HepG2 (cell line): ENCODE measurements at regions not wholly inside any gene's neighbourhood (a gene's known extent, or its start where the extent isn't known, plus 50 kb on each side); places are given as distances from the start of the nearest gene placed in this dataset.

Experiments
- ATAC-seq: fragments of 200-7000 bp; cut with Tn5 transposase; 3 replicates; pipeline ENCODE4 v1.9.1; 2020; ENCODE audit warnings: mild to moderate bottlenecking, moderate library complexity
- BruUV-seq: library from RNA; stranded (reverse); fragments of 400-500 nt; replicated peaks from 2 replicates; lab custom pipeline; 2021; lab: Mats Ljungman, UMichigan
- CTCF ChIA-PET: fragments of 300-600 bp; formaldehyde crosslinking; extraction: SDS; loops from one replicate; lab custom pipeline; 2021; ENCODE audit warnings: low total read pairs, inconsistent platforms, low intra/inter-chr PET ratio; lab: Yijun Ruan, JAX
- POLR2A ChIA-PET: fragments of 350-600 bp; sonication (Branson Sonifier 250); formaldehyde crosslinking; loops from one replicate; lab custom pipeline; 2020; ENCODE audit warnings: antibody characterized with exemption, inconsistent platforms; lab: Yijun Ruan, JAX
- DNase-seq: peaks from one replicate; pipeline ENCODE4 v3.0.0-alpha.2; 2015; ENCODE audit warnings: low spot score
- FAIRE-seq: peaks from 3 replicates; lab custom pipeline; 2011; peaks lifted over from hg19 to GRCh38; lab: Jason Lieb, UNC
- H2AFZ ChIP-seq: one replicate; pipeline ENCODE4 v1.6.1; 2011; ENCODE audit warnings: low read length, inconsistent platforms
- H3K27ac ChIP-seq: fragments of 300-600 bp; 3 replicates; pipeline ENCODE4 v1.8.0; 2011; ENCODE audit warnings: mixed run types, mild to moderate bottlenecking, mixed read lengths, low read length, inconsistent platforms; ENCODE audit not compliant: insufficient read depth; ENCODE audit errors: extremely low read length
- H3K27me3 ChIP-seq, 2 experiments: fragments of 200-600 bp in 1 of 2; 2 replicates in 1 of 2; 3 replicates in 1 of 2; pipeline versions ENCODE4 v1.6.0 to v1.8.0; 2011; ENCODE audit warnings: low read length in 2 of 2, mild to moderate bottlenecking in 2 of 2, moderate library complexity in 2 of 2, inconsistent platforms in 1 of 2; ENCODE audit not compliant: insufficient read depth in 2 of 2, control insufficient read depth in 1 of 2
- H3K36me3 ChIP-seq, 2 experiments: fragments of 200-600 bp in 1 of 2; replicated peaks in 1 of 2; 2 replicates in 1 of 2; 3 replicates in 1 of 2; pipeline versions ENCODE4 v1.5.1 to v1.8.0; 2011; ENCODE audit warnings: low read length in 2 of 2, inconsistent platforms in 1 of 2; ENCODE audit not compliant: insufficient read depth in 2 of 2, control insufficient read depth in 1 of 2
- H3K4me1 ChIP-seq: 2 replicates; pipeline ENCODE4 v1.5.1; 2012; ENCODE audit warnings: low read length, inconsistent platforms; ENCODE audit not compliant: insufficient read depth
- H3K4me2 ChIP-seq: 2 replicates; pipeline ENCODE4 v1.6.0; 2011; ENCODE audit warnings: low read depth, low read length, inconsistent platforms
- H3K4me3 ChIP-seq, 3 experiments: fragments of 200-600 bp in 1 of 3; sonication (generic), shearing (Covaris generic) in 1 of 3; replicated peaks in 1 of 3; 2 replicates each; pipeline ENCODE4 v1.5.1; 2011 to 2016; ENCODE audit warnings: low read length in 3 of 3, inconsistent platforms in 2 of 3, low read depth in 2 of 3, mild to moderate bottlenecking in 2 of 3, control low read depth in 1 of 3, mixed read lengths in 1 of 3; ENCODE audit not compliant: insufficient read depth in 1 of 3
- H3K79me2 ChIP-seq: one replicate; pipeline ENCODE4 v1.6.1; 2011; ENCODE audit warnings: low read length, inconsistent platforms; ENCODE audit not compliant: insufficient read depth
- H3K9ac ChIP-seq: 2 replicates; pipeline ENCODE4 v1.6.0; 2011; ENCODE audit warnings: mild to moderate bottlenecking, low read depth, low read length, inconsistent platforms; ENCODE audit not compliant: insufficient read depth
- H3K9me3 ChIP-seq: 2 replicates; pipeline ENCODE4 v1.5.1; 2012; ENCODE audit warnings: mild to moderate bottlenecking, low read length
- H4K20me1 ChIP-seq: 2 replicates; pipeline ENCODE4 v1.6.0; 2011; ENCODE audit warnings: inconsistent platforms, mild to moderate bottlenecking, low read length, moderate library complexity; ENCODE audit not compliant: insufficient read depth
- BORCS8-MEF2B ChIP-seq: sonication (generic); formaldehyde crosslinking; IDR thresholded peaks from 2 replicates; pipeline ENCODE4 v1.8.0; 2022; ENCODE audit warnings: mild to moderate bottlenecking, missing genetic modification reagents
- FOXK1 ChIP-seq: sonication (generic); formaldehyde crosslinking; IDR thresholded peaks from 2 replicates; pipeline ENCODE4 v1.4.0; 2020; ENCODE audit warnings: low read depth, missing genetic modification reagents, borderline replicate concordance
- GABPB1 ChIP-seq: IDR thresholded peaks from 2 replicates; pipeline ENCODE4 v1.6.1; 2016; ENCODE audit warnings: mild to moderate bottlenecking, missing genetic modification reagents, moderate library complexity, missing compliant biosample characterization
- JUND ChIP-seq: sonication (generic); formaldehyde crosslinking; IDR thresholded peaks from 2 replicates; pipeline ENCODE4 v1.8.0; 2022; ENCODE audit warnings: mild to moderate bottlenecking, missing genetic modification reagents
- MZF1 ChIP-seq: sonication (generic); formaldehyde crosslinking; IDR thresholded peaks from 2 replicates; pipeline ENCODE4 v1.8.1; 2023; ENCODE audit warnings: mild to moderate bottlenecking, missing genetic modification reagents, borderline replicate concordance
- NFE2 ChIP-seq: sonication (generic); formaldehyde crosslinking; IDR thresholded peaks from 2 replicates; pipeline ENCODE4 v1.4.0; 2020; ENCODE audit warnings: missing genetic modification reagents
- RELA ChIP-seq: sonication (generic); formaldehyde crosslinking; IDR thresholded peaks from 2 replicates; pipeline ENCODE4 v1.4.0; 2020; ENCODE audit warnings: missing genetic modification reagents
- TEAD3 ChIP-seq: optimal IDR thresholded peaks from 2 replicates; pipeline ENCODE3; 2016; ENCODE audit warnings: borderline replicate concordance
- TEF ChIP-seq: sonication (generic); formaldehyde crosslinking; IDR thresholded peaks from 2 replicates; pipeline ENCODE4 v1.5.0; 2020; ENCODE audit warnings: missing genetic modification reagents
- YY1 ChIP-seq: IDR thresholded peaks from 2 replicates; pipeline ENCODE4 v1.6.1; 2011; ENCODE audit warnings: low read length, low read depth, moderate library complexity, mild to moderate bottlenecking; ENCODE audit not compliant: insufficient read depth, insufficient replicate concordance
- ZNF180 ChIP-seq: sonication (generic); formaldehyde crosslinking; IDR thresholded peaks from 2 replicates; pipeline ENCODE4 v1.4.0; 2020; ENCODE audit warnings: low read depth, missing genetic modification reagents, borderline replicate concordance
- ZNF253 ChIP-seq: sonication (generic); formaldehyde crosslinking; IDR thresholded peaks from 2 replicates; pipeline ENCODE4 v1.8.0; 2022; ENCODE audit warnings: mild to moderate bottlenecking, missing genetic modification reagents, borderline replicate concordance
- ZNF335 ChIP-seq: sonication (generic); formaldehyde crosslinking; IDR thresholded peaks from 2 replicates; pipeline ENCODE4 v1.4.0; 2020; ENCODE audit warnings: missing genetic modification reagents
- ZNF557 ChIP-seq: sonication (generic); formaldehyde crosslinking; IDR thresholded peaks from 2 replicates; pipeline ENCODE4 v1.4.0; 2020; ENCODE audit warnings: missing genetic modification reagents
- ZNF660 ChIP-seq: sonication (generic); formaldehyde crosslinking; IDR thresholded peaks from 2 replicates; pipeline ENCODE4 v1.5.1; 2020; ENCODE audit warnings: mild to moderate bottlenecking, low read depth, missing genetic modification reagents, borderline replicate concordance
- WGBS: methylation state at CpG from one replicate; pipeline ENCODE4 v1.1.6; 2017; ENCODE audit warnings: low lambda C conversion rate; 5-methylcytosine and 5-hydroxymethylcytosine counted together
- in situ Hi-C: cut with HindIII; loops from 2 replicates; pipeline ENCODE4 v1.10.0; 2017; ENCODE audit warnings: low pct_unique_long_range_greater_than_20kb; ENCODE audit not compliant: extremely low pct_ligation_motif_present
- intact Hi-C: fragments of 100-400 bp; cut with micrococcal nuclease; formaldehyde crosslinking; loops from one replicate; pipeline ENCODE4 v1.10.0; 2022; ENCODE audit not compliant: unreplicated experiment
- TF ChIP-seq, protein P1 (sequence below): sonication (generic); formaldehyde crosslinking; IDR thresholded peaks from 2 replicates; pipeline ENCODE4 v1.8.1; 2023; ENCODE audit warnings: missing genetic modification reagents, inconsistent platforms, borderline replicate concordance
- TF ChIP-seq, protein P2 (sequence below): sonication (generic); formaldehyde crosslinking; IDR thresholded peaks from 2 replicates; pipeline ENCODE4 v1.5.0; 2020; ENCODE audit warnings: mild to moderate bottlenecking, missing genetic modification reagents
- TF ChIP-seq, protein P3 (sequence below): sonication (generic); formaldehyde crosslinking; IDR thresholded peaks from 2 replicates; pipeline ENCODE4 v1.4.0; 2020; ENCODE audit warnings: missing genetic modification reagents

GRCh38 chr20:3342766-3343165 is 64.7 kb downstream of the DNAAF9 start:
- DNase-seq = no peak
- Histone ChIP-seq H3K27me3 (no peaks in the 10 kb centered on the region), H3K9me3 (no peaks in the 10 kb centered on the region), H3K4me1 (peaks cover 7% of the 10 kb centered on the region), H3K4me2 (no peak overlapping the region), H3K9ac (no peak overlapping the region), H3K27ac (no peak overlapping the region), H2AFZ (no peak overlapping the region), H3K4me3 (no peak overlapping the region), H4K20me1 (no peaks in the 10 kb centered on the region), H3K36me3 (peaks cover 7 to 22% of the 10 kb centered on the region in 2 experiments; a peak in 3 of 5 replicates), H3K79me2 (no peaks in the 10 kb centered on the region)
- in situ Hi-C loops = no loop called here
- ChIA-PET CTCF (no interaction called here), POLR2A (no interaction called here)
- BruUV-seq = no TSS peak
- ATAC-seq = no peak
- intact Hi-C loops = no loop called here
- no peak for FAIRE-seq
- 90% methylated on average over 3 of the region's 3 CpGs for WGBS
- no peak for TF ChIP-seq MZF1 (CRISPR knock-in tag)
- TF ChIP-seq JUND = no peak
- TF ChIP-seq ZNF660 = no peak
- TF ChIP-seq NFE2 (CRISPR knock-in tag) = no peak
- no peak for TF ChIP-seq GABPB1
- TF ChIP-seq RELA (CRISPR knock-in tag) = no peak
- no peak for TF ChIP-seq ZNF335 (CRISPR knock-in tag)
- TF ChIP-seq, protein P1, sequence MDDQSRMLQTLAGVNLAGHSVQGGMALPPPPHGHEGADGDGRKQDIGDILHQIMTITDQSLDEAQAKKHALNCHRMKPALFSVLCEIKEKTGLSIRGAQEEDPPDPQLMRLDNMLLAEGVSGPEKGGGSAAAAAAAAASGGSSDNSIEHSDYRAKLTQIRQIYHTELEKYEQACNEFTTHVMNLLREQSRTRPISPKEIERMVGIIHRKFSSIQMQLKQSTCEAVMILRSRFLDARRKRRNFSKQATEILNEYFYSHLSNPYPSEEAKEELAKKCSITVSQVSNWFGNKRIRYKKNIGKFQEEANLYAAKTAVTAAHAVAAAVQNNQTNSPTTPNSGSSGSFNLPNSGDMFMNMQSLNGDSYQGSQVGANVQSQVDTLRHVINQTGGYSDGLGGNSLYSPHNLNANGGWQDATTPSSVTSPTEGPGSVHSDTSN (CRISPR knock-in tag) = no peak
- TF ChIP-seq BORCS8-MEF2B (CRISPR knock-in tag) = no peak
- TF ChIP-seq FOXK1 (CRISPR knock-in tag) = no peak
- no peak for TF ChIP-seq ZNF180 (CRISPR knock-in tag)
- TF ChIP-seq ZNF557 (CRISPR knock-in tag) = no peak
- TF ChIP-seq, protein P2, sequence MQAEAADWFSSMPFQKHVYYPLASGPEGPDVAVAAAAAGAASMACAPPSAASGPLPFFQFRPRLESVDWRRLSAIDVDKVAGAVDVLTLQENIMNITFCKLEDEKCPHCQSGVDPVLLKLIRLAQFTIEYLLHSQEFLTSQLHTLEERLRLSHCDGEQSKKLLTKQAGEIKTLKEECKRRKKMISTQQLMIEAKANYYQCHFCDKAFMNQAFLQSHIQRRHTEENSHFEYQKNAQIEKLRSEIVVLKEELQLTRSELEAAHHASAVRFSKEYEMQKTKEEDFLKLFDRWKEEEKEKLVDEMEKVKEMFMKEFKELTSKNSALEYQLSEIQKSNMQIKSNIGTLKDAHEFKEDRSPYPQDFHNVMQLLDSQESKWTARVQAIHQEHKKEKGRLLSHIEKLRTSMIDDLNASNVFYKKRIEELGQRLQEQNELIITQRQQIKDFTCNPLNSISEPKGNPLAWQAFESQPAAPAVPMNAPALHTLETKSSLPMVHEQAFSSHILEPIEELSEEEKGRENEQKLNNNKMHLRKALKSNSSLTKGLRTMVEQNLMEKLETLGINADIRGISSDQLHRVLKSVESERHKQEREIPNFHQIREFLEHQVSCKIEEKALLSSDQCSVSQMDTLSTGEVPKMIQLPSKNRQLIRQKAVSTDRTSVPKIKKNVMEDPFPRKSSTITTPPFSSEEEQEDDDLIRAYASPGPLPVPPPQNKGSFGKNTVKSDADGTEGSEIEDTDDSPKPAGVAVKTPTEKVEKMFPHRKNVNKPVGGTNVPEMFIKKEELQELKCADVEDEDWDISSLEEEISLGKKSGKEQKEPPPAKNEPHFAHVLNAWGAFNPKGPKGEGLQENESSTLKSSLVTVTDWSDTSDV (CRISPR knock-in tag) = no peak
- no peak for TF ChIP-seq ZNF253 (CRISPR knock-in tag)
- no peak for TF ChIP-seq YY1
- no peak for TF ChIP-seq TEAD3
- no peak for TF ChIP-seq TEF (CRISPR knock-in tag)
- TF ChIP-seq, protein P3, sequence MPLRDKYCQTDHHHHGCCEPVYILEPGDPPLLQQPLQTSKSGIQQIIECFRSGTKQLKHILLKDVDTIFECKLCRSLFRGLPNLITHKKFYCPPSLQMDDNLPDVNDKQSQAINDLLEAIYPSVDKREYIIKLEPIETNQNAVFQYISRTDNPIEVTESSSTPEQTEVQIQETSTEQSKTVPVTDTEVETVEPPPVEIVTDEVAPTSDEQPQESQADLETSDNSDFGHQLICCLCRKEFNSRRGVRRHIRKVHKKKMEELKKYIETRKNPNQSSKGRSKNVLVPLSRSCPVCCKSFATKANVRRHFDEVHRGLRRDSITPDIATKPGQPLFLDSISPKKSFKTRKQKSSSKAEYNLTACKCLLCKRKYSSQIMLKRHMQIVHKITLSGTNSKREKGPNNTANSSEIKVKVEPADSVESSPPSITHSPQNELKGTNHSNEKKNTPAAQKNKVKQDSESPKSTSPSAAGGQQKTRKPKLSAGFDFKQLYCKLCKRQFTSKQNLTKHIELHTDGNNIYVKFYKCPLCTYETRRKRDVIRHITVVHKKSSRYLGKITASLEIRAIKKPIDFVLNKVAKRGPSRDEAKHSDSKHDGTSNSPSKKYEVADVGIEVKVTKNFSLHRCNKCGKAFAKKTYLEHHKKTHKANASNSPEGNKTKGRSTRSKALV (CRISPR knock-in tag) = no peak
- TF ChIP-seq, all 625 proteins: peak for 0
